SJCRH30 (cell line): ENCODE measurements at regions not wholly inside any gene's neighbourhood (a gene's known extent, or its start where the extent isn't known, plus 50 kb on each side); places are given as distances from the start of the nearest gene placed in this dataset.

Experiments used
- DNase-seq, 2 experiments: peaks; one replicate each; pipeline ENCODE4 v3.0.0-alpha.2; 2015 to 2020
- H3K27ac ChIP-seq: fragments of 250-450 bp; sonication (Bioruptor Pico); 2 replicates; pipeline ENCODE4 v1.5.1; 2020; ENCODE audit warnings: mild to moderate bottlenecking, moderate library complexity
- H3K27me3 ChIP-seq: fragments of 250-450 bp; sonication (Bioruptor Pico); 2 replicates; pipeline ENCODE4 v1.5.1; 2020; ENCODE audit warnings: mild to moderate bottlenecking, moderate library complexity
- H3K36me3 ChIP-seq: fragments of 250-450 bp; sonication (Bioruptor Pico); 2 replicates; pipeline ENCODE4 v1.5.1; 2020; ENCODE audit warnings: mild to moderate bottlenecking, moderate library complexity
- H3K4me1 ChIP-seq: fragments of 250-450 bp; sonication (Bioruptor Pico); 2 replicates; pipeline ENCODE4 v1.5.1; 2020; ENCODE audit warnings: mild to moderate bottlenecking, moderate library complexity
- H3K4me3 ChIP-seq: fragments of 250-450 bp; sonication (Bioruptor Pico); 2 replicates; pipeline ENCODE4 v1.5.1; 2020; ENCODE audit warnings: mild to moderate bottlenecking, moderate library complexity
- H3K9me3 ChIP-seq: fragments of 250-450 bp; sonication (Bioruptor Pico); replicated peaks from 2 replicates; pipeline ENCODE4 v1.5.1; 2020; ENCODE audit warnings: mild to moderate bottlenecking, moderate library complexity

DNA sequence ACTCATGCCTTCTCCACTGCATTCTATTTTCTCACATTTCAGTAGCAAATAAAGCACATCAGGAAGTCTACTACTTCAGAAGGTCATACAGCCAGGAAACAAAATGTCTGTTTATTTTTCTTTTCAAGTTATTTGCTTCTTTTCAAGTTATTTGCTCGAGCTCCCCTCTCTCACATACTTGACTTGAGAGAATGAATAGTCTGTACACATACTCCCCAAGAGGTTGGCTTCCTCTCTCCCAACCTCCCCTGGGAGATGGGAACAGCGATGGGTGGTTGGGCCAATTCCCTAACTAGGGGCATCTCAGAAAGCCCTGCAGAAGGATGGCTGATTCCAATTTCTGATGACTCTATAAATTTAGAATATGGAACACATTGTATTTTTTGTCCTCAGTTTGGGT is 64.7 kb upstream of the PTPN13 start:
- no peak overlapping the region for H3K27ac ChIP-seq
- H3K9me3 ChIP-seq = peaks cover 6% of the 10 kb centered on the region; the same call in 1 of the 2 replicates
- no peaks in the 10 kb centered on the region for H3K4me1 ChIP-seq
- H3K4me3 ChIP-seq = no peak overlapping the region
- no peak for DNase-seq
- no peaks in the 10 kb centered on the region for H3K27me3 ChIP-seq
- H3K36me3 ChIP-seq = no peaks in the 10 kb centered on the region

DNA sequence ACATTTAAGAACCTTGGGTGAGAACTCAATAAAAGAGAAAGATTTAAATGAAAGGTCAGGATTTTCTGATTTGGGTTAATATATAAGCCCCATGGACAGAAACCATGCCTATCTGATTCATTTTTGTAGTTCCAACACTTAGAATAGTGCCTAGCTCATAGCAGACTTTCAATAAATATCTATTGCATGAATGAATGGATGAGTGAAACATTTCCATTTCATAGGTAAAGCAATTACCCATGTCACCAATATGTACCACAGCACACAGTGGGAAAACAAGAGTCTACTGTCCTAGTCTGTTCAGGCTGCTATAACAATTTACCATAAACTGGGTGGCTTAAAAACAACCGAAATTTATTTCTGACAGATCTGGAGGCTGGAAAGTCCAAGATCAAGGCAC is 63.9 kb upstream of the PTPN13 start:
- no peak overlapping the region for H3K4me3 ChIP-seq
- no peaks in the 10 kb centered on the region for H3K4me1 ChIP-seq
- H3K9me3 ChIP-seq = peaks cover 6% of the 10 kb centered on the region; the same call in 1 of the 2 replicates
- DNase-seq = no peak
- no peaks in the 10 kb centered on the region for H3K36me3 ChIP-seq
- H3K27me3 ChIP-seq = no peaks in the 10 kb centered on the region
- H3K27ac ChIP-seq = no peak overlapping the region

DNA sequence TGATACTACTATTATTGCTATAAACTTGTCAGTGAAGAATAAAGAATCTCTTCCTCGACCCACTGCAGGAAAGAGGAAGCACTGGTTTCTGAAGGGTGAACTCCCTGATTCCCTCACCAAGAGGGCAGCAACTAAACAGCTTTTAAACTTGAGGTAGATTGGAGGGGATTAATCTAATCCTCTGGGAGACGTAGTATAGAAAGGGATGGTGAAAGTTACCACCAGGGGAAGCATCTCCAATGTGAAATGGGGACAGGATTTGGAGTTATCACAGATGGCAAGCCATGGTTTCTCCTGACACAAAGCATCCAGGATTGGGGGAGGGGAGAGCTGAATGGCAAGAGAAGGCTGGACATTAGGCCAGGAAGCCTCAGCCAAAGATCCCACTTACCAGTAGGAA is 62.7 kb upstream of the PTPN13 start:
- Histone ChIP-seq H3K27ac (no peak overlapping the region), H3K27me3 (no peaks in the 10 kb centered on the region), H3K4me3 (no peak overlapping the region), H3K4me1 (no peaks in the 10 kb centered on the region), H3K36me3 (no peaks in the 10 kb centered on the region), H3K9me3 (peaks cover 6% of the 10 kb centered on the region; the same call in 1 of the 2 replicates)
- DNase-seq = no peak

DNA sequence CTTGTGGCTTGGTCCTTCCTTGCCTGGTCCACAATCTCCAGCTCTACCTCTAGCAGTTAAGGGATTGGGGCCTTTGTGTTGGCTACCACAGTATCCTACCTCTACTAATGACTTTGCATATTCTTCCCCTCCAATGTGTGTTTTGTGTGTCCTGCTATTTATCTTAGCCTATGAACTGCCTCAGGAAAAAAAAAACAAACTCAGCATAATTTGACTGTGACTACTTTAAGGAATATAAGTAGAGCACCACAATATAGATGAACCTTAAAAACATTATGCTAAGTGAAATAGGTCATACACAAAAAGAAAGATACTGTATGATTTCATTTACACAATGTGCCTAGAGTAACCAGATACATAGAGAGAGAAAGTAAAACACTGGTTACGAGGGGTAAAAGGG is 61.3 kb upstream of the PTPN13 start:
- H3K4me1 ChIP-seq = no peaks in the 10 kb centered on the region
- no peak for DNase-seq

DNA sequence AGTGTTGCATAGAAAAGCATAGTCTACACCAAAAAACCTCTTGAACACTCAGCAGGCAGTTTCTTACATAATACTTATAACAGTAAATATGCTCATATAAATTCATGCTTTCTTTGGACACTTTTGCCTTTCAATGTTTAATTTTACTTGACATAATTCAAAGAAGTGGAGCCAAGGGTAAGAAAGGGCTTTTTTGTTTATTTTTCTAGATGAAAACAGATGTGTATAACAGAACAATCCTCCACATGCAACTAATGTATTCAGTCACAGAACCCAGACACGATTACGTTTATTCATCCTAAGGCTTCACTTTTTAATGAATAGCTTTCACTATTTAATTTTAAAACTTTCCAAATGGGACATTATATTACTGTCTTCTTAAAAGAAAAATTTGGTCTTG is 58.0 kb upstream of the PTPN13 start:
- Histone ChIP-seq H3K4me1 (no peaks in the 10 kb centered on the region), H3K36me3 (no peaks in the 10 kb centered on the region), H3K27me3 (no peaks in the 10 kb centered on the region), H3K27ac (no peak overlapping the region), H3K4me3 (no peak overlapping the region), H3K9me3 (0 out of 2 replicates have a peak, but pooled peaks cover 1% of the 10 kb centered on the region)
- no peak for DNase-seq

More for the DNA sequence above, 61.3 kb upstream of the PTPN13 start:
- no peaks in the 10 kb centered on the region for H3K27me3 ChIP-seq
- H3K4me3 ChIP-seq = no peak overlapping the region
- no peaks in the 10 kb centered on the region for H3K36me3 ChIP-seq
- no peak overlapping the region for H3K27ac ChIP-seq
- 0 out of 2 replicates have a peak, but pooled peaks cover 3% of the 10 kb centered on the region for H3K9me3 ChIP-seq

DNA sequence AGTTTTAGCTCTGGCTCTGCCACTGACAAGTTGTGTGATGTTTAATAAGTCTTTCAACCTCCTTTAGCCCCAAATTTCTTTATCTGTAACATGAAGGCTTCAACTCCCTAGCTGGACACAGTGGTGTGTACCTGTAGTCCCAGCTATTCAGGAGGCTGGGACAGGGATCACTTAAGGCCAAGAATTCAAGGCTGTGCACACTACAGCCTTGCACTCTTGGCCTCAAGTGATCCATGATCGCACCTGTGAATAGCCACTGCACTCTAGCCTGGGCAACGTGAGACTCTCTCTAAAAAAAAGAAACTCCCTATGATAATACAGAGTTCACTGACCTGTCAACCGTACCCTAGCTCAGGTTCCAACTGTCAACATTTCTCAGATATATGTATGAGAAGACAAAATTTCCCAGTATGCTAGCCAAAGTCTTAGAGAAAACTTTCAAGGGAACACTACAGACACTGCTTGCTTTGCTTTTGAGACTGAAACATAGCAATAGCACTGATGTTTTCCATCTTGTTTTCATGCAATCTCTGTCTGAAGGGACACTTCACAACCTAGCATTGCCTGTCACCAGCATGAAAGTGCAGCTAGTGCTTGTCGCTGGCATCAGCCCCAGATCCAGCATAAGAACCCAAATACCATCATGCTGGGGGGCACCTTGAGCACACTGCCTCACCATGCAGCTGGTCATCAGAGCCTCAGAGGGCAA is 51.6 kb upstream of the PTPN13 start:
- H3K9me3 ChIP-seq = no peaks in the 10 kb centered on the region
- H3K4me1 ChIP-seq = peaks cover 6% of the 10 kb centered on the region; the same call in 1 of the 2 replicates
- no peaks in the 10 kb centered on the region for H3K27me3 ChIP-seq
- H3K27ac ChIP-seq = no peak overlapping the region
- no peaks in the 10 kb centered on the region for H3K36me3 ChIP-seq
- no peak for DNase-seq
- no peak overlapping the region for H3K4me3 ChIP-seq

DNA sequence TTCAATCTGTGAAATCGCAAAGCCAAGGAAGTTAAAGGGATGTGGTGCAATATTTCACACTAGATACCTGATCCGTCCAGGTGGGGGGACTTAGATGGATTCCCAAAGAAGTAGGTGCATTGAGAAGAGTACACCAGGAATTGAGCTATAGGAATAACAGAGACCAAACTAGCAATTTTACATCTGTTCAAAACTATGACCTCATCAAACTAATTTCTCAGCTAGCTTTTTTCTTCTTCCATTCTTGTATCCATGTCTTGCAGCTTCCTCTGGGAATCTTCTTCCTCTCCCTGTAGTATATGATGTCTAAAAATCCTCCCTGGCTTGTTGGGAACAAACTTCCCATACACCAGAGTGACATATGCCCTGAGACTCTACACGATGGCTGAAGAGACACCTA is 51.0 kb upstream of the PTPN13 start:
- H3K4me3 ChIP-seq = no peak overlapping the region

DNA sequence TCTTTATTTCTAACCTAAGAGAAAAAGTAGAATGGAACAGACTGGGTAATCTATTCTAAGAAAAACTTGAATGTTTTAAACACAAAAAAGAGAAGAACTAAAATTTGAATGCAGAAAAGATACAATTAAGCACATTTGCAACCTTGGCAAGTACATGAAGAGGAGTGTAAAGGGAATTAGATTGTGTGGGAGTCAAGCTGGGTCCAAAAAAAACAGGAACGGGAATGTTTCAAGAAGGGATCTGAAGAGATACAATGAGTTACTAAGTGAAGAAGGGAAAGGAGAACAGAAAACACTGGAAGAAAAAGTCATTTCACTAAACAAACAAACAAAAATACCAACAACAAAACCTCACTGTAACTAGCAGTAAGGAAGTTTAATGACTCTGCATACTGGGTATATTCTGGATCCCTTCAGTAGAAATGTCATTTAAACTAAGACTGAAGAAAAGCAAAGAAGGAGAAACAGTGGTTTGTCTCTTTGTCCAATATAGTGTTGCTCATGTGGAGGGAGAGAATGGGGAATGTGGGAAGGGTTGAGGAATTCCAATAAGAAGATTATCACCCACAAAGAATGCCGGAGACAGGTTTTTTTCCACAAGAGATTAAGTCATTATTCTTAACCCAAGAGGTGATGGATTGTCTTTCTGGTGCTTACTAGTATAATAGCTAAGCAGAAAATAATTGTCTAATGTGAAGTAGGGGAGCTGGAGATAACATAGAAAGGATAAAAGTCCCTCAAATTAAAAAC is 50.4 kb upstream of the PTPN13 start:
- H3K36me3 ChIP-seq = no peaks in the 10 kb centered on the region
- H3K27me3 ChIP-seq = no peaks in the 10 kb centered on the region
- no peaks in the 10 kb centered on the region for H3K9me3 ChIP-seq
- peak in 1 of 2 experiments; percentile 22 for DNase-seq
- no peak overlapping the region for H3K4me3 ChIP-seq
- no peak overlapping the region for H3K27ac ChIP-seq
- peaks cover 6% of the 10 kb centered on the region; the same call in 1 of the 2 replicates for H3K4me1 ChIP-seq

More for the DNA sequence above, 51.0 kb upstream of the PTPN13 start:
- Histone ChIP-seq H3K36me3 (no peaks in the 10 kb centered on the region), H3K27me3 (no peaks in the 10 kb centered on the region), H3K9me3 (no peaks in the 10 kb centered on the region), H3K27ac (no peak overlapping the region), H3K4me1 (peaks cover 6% of the 10 kb centered on the region; the same call in 1 of the 2 replicates)
- DNase-seq = no peak

DNA sequence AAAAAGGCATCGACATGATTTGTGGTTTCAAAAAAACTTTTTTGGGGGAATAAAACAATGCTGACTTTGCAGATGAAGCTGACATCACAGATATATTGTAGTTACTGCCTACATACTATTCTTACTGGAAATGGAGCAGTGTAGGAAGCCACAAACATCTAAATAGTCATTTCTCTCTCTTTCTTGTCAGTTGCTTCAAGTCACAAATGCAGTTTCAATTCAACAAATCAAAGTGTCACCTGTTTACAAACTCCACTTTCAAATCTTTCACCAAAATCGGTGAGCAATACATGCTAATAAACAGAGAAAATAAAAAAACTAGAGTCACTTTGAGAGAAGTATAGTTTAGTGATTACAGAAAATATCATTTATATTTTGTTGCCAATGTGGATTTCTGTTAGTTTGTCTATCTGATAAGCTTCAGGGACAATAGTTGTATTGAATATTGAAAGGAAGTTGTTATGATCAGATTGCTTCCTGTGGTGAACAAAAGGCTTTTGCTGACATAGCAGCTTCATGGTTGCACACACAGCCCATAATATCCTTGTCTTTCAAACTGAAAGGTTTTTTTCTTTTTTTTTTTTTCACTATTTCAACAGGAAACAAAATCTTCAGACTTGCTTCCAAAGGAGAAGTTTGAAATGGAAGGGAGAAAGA is 49.7 kb upstream of the PTPN13 start:
- H3K9me3 ChIP-seq = no peaks in the 10 kb centered on the region

More for the DNA sequence above, 49.7 kb upstream of the PTPN13 start:
- no peaks in the 10 kb centered on the region for H3K36me3 ChIP-seq
- H3K27me3 ChIP-seq = no peaks in the 10 kb centered on the region
- H3K27ac ChIP-seq = no peak overlapping the region
- H3K4me3 ChIP-seq = no peak overlapping the region
- DNase-seq = no peak
- H3K4me1 ChIP-seq = peaks cover 6% of the 10 kb centered on the region; the same call in 1 of the 2 replicates
